ENCODE measurements at regions not wholly inside any gene's neighbourhood (a gene's known extent, or its start where the extent isn't known, plus 50 kb on each side); places are given as distances from the start of the nearest gene placed in this dataset.

- TF ChIP-seq, protein P1, sequence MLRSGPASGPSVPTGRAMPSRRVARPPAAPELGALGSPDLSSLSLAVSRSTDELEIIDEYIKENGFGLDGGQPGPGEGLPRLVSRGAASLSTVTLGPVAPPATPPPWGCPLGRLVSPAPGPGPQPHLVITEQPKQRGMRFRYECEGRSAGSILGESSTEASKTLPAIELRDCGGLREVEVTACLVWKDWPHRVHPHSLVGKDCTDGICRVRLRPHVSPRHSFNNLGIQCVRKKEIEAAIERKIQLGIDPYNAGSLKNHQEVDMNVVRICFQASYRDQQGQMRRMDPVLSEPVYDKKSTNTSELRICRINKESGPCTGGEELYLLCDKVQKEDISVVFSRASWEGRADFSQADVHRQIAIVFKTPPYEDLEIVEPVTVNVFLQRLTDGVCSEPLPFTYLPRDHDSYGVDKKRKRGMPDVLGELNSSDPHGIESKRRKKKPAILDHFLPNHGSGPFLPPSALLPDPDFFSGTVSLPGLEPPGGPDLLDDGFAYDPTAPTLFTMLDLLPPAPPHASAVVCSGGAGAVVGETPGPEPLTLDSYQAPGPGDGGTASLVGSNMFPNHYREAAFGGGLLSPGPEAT (IDR thresholded peaks at IDR 0.05; ENCODE audit: low read depth) = no peak
- TF ChIP-seq LARP7 (IDR thresholded peaks at IDR 0.05) (no peak), USF1 (IDR thresholded peaks at IDR 0.05; ENCODE audit: borderline replicate concordance, extremely low read length, insufficient read depth, low read depth, low read length) (no peak), SMAD1 (IDR thresholded peaks at IDR 0.05; ENCODE audit: low read depth, partially characterized antibody) (no peak), CHD1 (IDR thresholded peaks at IDR 0.05; ENCODE audit: low read depth, low read length) (no peak), MTA2 (IDR thresholded peaks at IDR 0.05; ENCODE audit: low read depth) (no peak), SPI1 (IDR thresholded peaks at IDR 0.05; ENCODE audit: borderline replicate concordance, insufficient read depth, low read depth, low read length) (no peak), SIX5 (IDR thresholded peaks at IDR 0.05; ENCODE audit: low read depth, low read length, severe bottlenecking) (no peak)
Measured at GRCh38 chr4:59393780-59394179, 1806.3 kb upstream of the ADGRL3 start (continued).

GRCh38 chr4:59400334-59400733 is 1799.8 kb upstream of the ADGRL3 start:
- ATAC-seq (no peak), FAIRE-seq (no peak), DNase-seq (ENCODE audit: low read depth, low spot score) (no peak)
- Histone ChIP-seq H4K20me1 (ENCODE audit: control insufficient read depth, insufficient read depth) (no peaks in the 10 kb centered on the region), H3K36me3 (ENCODE audit: control insufficient read depth in 2 of 2, insufficient read depth in 2 of 2, low read length in 1 of 2) (no peaks in the 10 kb centered on the region), H3K4me2 (ENCODE audit: control insufficient read depth, insufficient read depth) (no peak overlapping the region), H3K27me3 (replicated peaks in 1 of 2; ENCODE audit: control insufficient read depth in 2 of 2, insufficient read depth in 2 of 2, low read length in 1 of 2) (no peaks in the 10 kb centered on the region), H3K79me2 (ENCODE audit: control insufficient read depth, insufficient read depth, low read length) (no peaks in the 10 kb centered on the region), H3K9me3 (replicated peaks; ENCODE audit: control insufficient read depth, insufficient read depth, low read length) (no peaks in the 10 kb centered on the region), H2AFZ (ENCODE audit: control insufficient read depth, low read depth, low read length) (no peak overlapping the region), H3K4me1 (ENCODE audit: control insufficient read depth, insufficient read depth, low read length) (no peaks in the 10 kb centered on the region), H3K4me3 (no peak overlapping the region), H3K9ac (ENCODE audit: control insufficient read depth, insufficient read depth, low read length) (no peak overlapping the region), H3K27ac (ENCODE audit: control insufficient read depth, insufficient read depth) (no peak overlapping the region)
- no TSS peak for BruUV-seq (replicated peaks)
- CTCF ChIA-PET = no interaction called here
- in situ Hi-C loops (cut with MboI) (no loop called here), intact Hi-C loops (cut with micrococcal nuclease; ENCODE audit: unreplicated experiment) (no loop called here)
- 12% methylated on average over 4 of the region's 4 CpGs for WGBS (ENCODE audit: insufficient coverage, insufficient replicate concordance, low lambda C conversion rate, missing lambda C conversion rate)
- POLR2A ChIA-PET = no interaction called here
- RAD21 ChIA-PET (ENCODE audit: unreplicated experiment) = no interaction called here
- SMC1A ChIA-PET (ENCODE audit: uncharacterized antibody, unreplicated experiment) = no interaction called here
- TF ChIP-seq PAX8 (IDR thresholded peaks at IDR 0.05) (no peak), TCF7 (IDR thresholded peaks at IDR 0.05; ENCODE audit: borderline replicate concordance) (no peak), KDM1A (IDR thresholded peaks at IDR 0.05; ENCODE audit: borderline replicate concordance) (no peak), HCFC1 (IDR thresholded peaks at IDR 0.05; ENCODE audit: low read length) (no peak), LARP7 (IDR thresholded peaks at IDR 0.05) (no peak), ZNF622 (IDR thresholded peaks at IDR 0.05) (no peak), E2F8 (IDR thresholded peaks at IDR 0.05; ENCODE audit: low read depth, partially characterized antibody) (no peak), MYC (IDR thresholded peaks at IDR 0.05; ENCODE audit: insufficient read depth, insufficient read length, insufficient replicate concordance, low read length, severe bottlenecking) (no peak)
- TF ChIP-seq, protein P2, sequence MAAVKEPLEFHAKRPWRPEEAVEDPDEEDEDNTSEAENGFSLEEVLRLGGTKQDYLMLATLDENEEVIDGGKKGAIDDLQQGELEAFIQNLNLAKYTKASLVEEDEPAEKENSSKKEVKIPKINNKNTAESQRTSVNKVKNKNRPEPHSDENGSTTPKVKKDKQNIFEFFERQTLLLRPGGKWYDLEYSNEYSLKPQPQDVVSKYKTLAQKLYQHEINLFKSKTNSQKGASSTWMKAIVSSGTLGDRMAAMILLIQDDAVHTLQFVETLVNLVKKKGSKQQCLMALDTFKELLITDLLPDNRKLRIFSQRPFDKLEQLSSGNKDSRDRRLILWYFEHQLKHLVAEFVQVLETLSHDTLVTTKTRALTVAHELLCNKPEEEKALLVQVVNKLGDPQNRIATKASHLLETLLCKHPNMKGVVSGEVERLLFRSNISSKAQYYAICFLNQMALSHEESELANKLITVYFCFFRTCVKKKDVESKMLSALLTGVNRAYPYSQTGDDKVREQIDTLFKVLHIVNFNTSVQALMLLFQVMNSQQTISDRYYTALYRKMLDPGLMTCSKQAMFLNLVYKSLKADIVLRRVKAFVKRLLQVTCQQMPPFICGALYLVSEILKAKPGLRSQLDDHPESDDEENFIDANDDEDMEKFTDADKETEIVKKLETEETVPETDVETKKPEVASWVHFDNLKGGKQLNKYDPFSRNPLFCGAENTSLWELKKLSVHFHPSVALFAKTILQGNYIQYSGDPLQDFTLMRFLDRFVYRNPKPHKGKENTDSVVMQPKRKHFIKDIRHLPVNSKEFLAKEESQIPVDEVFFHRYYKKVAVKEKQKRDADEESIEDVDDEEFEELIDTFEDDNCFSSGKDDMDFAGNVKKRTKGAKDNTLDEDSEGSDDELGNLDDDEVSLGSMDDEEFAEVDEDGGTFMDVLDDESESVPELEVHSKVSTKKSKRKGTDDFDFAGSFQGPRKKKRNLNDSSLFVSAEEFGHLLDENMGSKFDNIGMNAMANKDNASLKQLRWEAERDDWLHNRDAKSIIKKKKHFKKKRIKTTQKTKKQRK (IDR thresholded peaks at IDR 0.05; ENCODE audit: low read depth, low read length) = no peak

Data from GM12878 (cell line).